HEK293T (cell line): ENCODE measurements at regions not wholly inside any gene's neighbourhood (a gene's known extent, or its start where the extent isn't known, plus 50 kb on each side); places are given as distances from the start of the nearest gene placed in this dataset.

ENCODE experiments used
- CTBP1 ChIP-seq: fragments of 450-650 bp; IDR thresholded peaks from 2 replicates; pipeline ENCODE4 v1.6.1; 2016; ENCODE audit warnings: borderline replicate concordance
- FOXA1 ChIP-seq: fragments of 450-650 bp; IDR thresholded peaks from 2 replicates; pipeline ENCODE4 v1.6.1; 2016; ENCODE audit warnings: mild to moderate bottlenecking
- FOXK2 ChIP-seq: fragments of 450-650 bp; IDR thresholded peaks from 2 replicates; pipeline ENCODE4 v1.6.1; 2016; ENCODE audit warnings: mild to moderate bottlenecking
- FOXM1 ChIP-seq: fragments of 450-650 bp; IDR thresholded peaks from 2 replicates; pipeline ENCODE4 v1.6.1; 2017; ENCODE audit warnings: mild to moderate bottlenecking, borderline replicate concordance
- SP1 ChIP-seq: fragments of 450-650 bp; IDR thresholded peaks from 2 replicates; pipeline ENCODE4 v1.6.1; 2017
- SUZ12 ChIP-seq: fragments of 450-650 bp; IDR thresholded peaks from 2 replicates; pipeline ENCODE4 v1.6.1; 2016; ENCODE audit warnings: mild to moderate bottlenecking

DNA sequence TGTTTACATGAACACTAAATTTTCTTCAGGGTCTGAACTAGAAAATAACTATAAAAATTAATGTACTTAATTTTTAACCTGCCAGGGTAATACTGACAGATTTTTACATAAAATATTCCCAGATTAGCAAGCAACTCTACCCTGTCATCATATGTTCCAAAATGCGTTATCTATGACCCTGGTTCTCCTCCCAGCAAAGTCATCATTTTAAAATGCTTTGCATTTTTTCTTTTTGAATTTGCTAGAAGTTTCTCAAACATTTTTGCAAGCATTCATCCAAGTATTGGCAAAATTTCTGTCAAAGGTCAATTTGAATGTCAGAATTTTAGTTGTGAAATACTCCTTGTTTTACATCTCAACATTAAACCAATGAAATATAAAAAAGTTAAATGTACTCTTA lies 144.5 kb upstream of the FTMT start:
- TF ChIP-seq CTBP1 (no peak), SP1 (no peak), FOXA1 (no peak), FOXK2 (no peak), FOXM1 (no peak), SUZ12 (no peak)
